NCI-H2107 treated with DMSO at 0.1 percent for 48 hours (cell line): ENCODE measurements at regions not wholly inside any gene's neighbourhood (a gene's known extent, or its start where the extent isn't known, plus 50 kb on each side); places are given as distances from the start of the nearest gene placed in this dataset.
"Not testable (repeated sequence)": the region's sequence is repeated elsewhere in the genome, so short reads cannot be mapped to it uniquely, and the experiment has no call there.

Source experiments
- DNase-seq: peaks from one replicate; lab custom pipeline; 2025; ENCODE audit not compliant: unreplicated experiment; lab: John Stamatoyannopoulos, UW

GRCh38 chr5:12204761-12205160, 300.5 kb upstream of the CTNND2 start:
- no peak for DNase-seq

DNA sequence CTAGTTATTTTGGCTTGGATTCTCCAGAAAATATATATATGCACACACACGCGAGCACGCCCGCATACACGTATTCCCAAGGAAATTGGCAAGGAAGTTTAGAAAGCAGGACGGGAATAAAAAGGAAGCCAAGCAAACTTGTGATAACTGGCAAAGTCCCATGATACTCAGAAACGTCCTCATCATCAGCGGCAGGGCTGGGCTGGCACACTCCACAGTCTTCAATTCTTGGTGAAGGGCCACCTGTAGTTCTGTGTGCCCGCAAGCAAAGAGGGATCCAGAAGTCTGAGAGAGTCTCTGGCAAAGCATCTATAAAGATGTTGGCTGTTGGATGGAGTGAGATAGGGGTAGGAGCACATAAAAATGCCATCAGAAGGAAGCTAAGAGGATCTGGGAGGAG, 289.3 kb upstream of the CTNND2 start:
- DNase-seq, result no peak

GRCh38 chr5:12183003-12183402, 278.8 kb upstream of the CTNND2 start:
- no peak for DNase-seq

- DNase-seq, result no peak
These were observed 273.6 kb upstream of the CTNND2 start for GRCh38 chr5:12177851-12178250.

DNA sequence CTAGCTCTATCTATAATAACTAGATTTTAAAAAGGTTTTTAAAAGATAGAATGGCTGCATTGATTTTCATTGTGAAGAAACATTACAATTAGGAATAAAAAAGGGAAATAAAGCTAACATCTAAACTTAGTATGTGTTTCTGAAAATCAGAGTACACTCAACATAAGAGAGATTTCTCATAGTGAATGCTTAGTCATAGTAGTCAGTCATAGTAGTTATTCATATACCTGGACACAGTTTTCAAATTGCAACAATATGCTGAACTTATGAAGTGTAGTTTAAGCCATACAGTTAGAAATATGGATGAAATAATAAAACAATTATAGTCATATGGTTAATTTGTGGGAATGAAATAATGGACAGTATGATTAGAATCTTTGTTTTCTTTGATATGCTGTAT, 273.0 kb upstream of the CTNND2 start:
- DNase-seq, result no peak

GRCh38 chr5:12175914-12176585, 271.8 kb upstream of the CTNND2 start:
- DNase-seq, result no peak

GRCh38 chr5:12174734-12175133, 270.5 kb upstream of the CTNND2 start:
- DNase-seq, result no peak

- DNase-seq, result no peak
These were observed 265.3 kb upstream of the CTNND2 start for GRCh38 chr5:12169536-12169935.

DNA sequence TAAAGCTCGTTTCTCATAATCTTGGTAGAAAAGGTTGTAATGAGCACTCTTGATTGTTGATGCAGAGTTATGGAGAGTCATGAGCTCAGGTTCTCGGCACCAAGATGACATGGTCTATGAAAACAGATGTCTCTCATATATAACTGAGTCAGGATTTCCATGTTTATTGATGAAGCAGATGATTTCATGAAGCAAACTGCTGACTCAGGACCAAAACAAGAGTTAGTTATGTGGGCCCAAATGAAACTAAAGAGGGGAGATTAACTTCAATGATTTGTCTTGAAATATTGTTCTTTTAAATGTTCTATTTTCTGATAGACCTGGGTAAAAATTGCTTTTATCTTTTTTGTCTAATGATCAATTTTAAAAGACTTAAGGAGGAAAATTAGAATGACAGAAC, 258.6 kb upstream of the CTNND2 start:
- DNase-seq, result no peak

DNA sequence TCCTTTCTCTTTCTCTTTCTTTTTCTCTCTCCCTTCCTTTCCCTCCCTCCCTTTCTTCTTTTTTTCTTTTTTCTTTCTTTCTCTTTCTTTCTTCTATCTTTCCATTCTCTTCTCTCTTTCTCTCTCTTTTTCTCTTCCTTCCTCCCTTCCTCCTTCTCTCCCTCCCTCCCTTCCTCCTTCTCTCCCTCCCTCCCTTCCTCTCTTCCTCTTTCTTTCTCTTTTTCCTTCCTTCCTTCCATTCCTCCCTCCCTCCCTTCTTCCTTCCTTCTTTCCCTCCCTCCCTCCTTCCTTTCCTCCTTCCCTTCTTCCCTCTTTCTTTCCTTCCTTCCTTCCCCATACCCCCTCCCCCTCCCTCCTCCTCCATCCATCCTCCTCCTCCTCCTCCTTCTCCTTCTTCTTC, 243.3 kb upstream of the CTNND2 start:
- no peak for DNase-seq

DNA sequence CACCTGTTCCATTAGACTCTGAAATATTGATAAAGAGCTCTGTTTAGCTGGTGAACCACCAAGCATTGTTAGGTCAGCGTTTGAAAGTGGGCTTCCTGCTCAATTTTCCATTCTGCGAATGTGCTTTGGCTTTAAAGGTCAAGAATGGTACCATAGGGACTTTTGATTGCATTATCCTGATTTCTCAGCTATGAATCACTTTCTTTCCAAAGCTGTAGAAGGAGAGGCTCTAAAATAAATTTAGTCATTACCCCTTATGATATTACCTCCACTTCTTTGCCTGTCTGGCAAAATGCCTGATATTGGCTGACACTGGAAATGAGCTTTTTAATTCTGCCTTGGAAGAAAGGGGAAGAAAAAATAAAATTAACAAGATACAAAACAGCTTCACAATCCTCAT, 237.2 kb upstream of the CTNND2 start:
- no peak for DNase-seq

DNA sequence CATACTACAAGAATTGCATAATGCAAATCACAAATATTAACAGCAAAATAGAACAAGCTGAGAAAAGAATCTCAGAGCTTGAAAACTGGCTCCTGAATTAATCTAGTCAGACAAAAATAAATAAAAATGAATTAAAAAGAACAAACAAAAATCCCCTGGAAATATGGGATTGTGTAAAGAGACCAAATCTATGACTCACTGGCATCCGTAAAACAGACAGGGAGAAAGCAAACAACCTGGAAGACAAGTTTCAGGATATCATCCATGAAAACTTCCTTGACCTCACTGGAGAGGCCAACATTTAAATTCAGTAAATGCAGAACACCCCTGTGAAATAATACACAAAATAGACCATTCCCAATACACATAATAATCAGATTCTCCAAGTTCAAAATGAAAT, 229.3 kb upstream of the CTNND2 start:
- DNase-seq, result no peak

GRCh38 chr5:12131020-12131419, 226.8 kb upstream of the CTNND2 start:
- DNase-seq, result not testable (repeated sequence)

- DNase-seq, result no peak
These were observed 221.6 kb upstream of the CTNND2 start for GRCh38 chr5:12125895-12126294.

GRCh38 chr5:12119657-12120056, 215.4 kb upstream of the CTNND2 start:
- no peak for DNase-seq

GRCh38 chr5:12114075-12114474, 209.8 kb upstream of the CTNND2 start:
- no peak for DNase-seq

- no peak for DNase-seq
These were observed 208.8 kb upstream of the CTNND2 start for GRCh38 chr5:12113062-12113461.

DNA sequence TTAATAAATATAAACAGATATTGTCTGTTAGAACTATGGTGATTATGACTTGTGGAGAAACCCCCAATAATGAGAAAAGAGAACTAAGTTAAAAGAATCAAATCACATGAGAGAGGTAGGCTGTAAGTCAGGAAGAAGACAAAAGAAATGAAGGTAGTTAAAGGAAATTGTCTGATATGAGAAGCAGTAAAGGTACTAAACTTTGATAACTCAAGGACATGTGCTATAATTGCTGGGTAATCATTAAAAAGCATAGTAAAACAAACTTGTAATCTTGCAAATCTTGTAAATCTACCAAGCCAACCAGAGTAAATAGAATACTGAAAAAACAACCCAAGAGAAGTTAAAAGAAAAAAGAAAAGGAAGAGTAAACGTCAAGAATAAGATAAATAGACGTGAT, 207.0 kb upstream of the CTNND2 start:
- DNase-seq, result no peak

DNA sequence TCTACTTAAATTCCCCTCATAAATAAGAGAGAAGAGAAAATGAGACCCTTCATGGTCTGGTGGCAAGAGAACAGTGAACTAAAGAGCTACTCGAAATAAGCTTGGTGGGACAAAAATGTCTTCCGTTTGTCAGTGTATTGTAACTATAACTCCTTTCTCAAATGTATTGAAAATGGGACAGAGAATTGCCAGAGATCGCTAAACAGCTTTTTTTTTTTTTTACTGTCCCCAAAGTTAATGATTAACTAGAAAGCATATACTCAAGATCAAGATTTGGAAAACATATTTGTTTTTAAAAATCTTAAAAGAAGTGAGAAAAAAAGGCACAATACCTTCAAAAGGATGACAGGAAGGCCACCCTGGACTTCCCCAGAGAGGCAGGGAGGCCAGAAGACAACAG, 206.4 kb upstream of the CTNND2 start:
- no peak for DNase-seq

DNA sequence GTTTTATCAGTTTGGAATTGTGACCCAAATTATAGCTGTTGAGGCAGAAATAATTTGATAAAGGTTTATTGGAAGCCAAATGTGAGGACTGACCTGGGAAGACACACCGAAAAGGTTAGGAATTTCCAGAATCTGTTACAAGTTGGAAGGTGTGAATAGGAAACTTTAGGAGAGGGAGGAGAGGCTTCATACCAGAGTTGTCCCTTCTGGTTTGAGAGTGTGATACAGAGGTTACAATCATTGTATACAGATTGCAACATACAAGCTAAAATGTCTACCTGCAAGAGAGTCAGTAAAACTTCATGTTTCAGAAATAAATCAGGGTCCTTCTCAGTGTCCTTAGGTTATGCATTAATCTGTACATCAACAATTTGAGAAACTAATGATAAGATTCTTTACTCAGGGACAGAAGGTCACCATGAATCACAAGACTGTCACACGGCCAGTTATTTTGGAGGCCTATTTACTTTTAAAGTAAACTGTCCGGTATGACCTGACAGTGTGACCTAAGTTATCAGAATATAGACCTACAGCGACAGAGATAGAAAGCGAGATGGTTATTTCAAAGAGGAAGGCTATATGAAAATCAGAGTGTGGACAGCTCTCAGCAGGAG, 204.9 kb upstream of the CTNND2 start:
- DNase-seq, result no peak

DNA sequence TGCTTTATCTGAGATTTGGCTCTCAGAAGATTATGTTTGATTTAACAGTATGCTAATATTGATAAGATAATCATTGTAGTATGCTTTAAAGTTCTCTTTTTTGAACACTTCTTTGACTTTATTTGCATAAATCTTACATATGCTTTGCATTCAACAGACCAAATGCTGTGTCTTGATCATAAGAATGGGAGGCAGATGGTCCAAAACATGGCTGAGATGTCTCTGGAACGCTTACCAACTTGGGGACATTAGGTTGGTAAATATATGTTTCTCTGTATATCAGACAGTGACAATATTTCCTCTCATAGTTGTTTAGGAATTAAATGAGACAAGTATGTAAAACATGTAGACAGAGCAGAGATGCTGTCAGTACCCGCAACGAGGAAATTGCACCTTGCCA, 197.9 kb upstream of the CTNND2 start:
- DNase-seq, result no peak

- DNase-seq, result no peak
These were observed 196.3 kb upstream of the CTNND2 start for GRCh38 chr5:12100542-12100941.

GRCh38 chr5:12099296-12099695, 195.1 kb upstream of the CTNND2 start:
- DNase-seq, result no peak
